Muscle layer of duodenum (tissue), 2 donors: ENCODE measurements at regions not wholly inside any gene's neighbourhood (a gene's known extent, or its start where the extent isn't known, plus 50 kb on each side); places are given as distances from the start of the nearest gene placed in this dataset.

Experiments
- H3K27ac ChIP-seq: one replicate; pipeline ENCODE4 v1.7.0; 2013; ENCODE audit warnings: mild to moderate bottlenecking, low read length
- H3K27me3 ChIP-seq: one replicate; pipeline ENCODE4 v1.7.0; 2013; ENCODE audit warnings: low read depth, mild to moderate bottlenecking, control low read depth, low read length
- H3K36me3 ChIP-seq, 2 donors: one replicate each; pipeline ENCODE4 v1.7.0; 2013; ENCODE audit warnings: low read length in 2 of 2, control low read depth in 1 of 2, mild to moderate bottlenecking in 1 of 2; ENCODE audit not compliant: insufficient read depth in 2 of 2, control insufficient read depth in 1 of 2
- H3K4me1 ChIP-seq, 2 donors: one replicate each; pipeline ENCODE4 v1.7.0; 2013; ENCODE audit warnings: low read length in 2 of 2, mild to moderate bottlenecking in 2 of 2, control low read depth in 1 of 2, moderate library complexity in 1 of 2; ENCODE audit not compliant: insufficient read depth in 2 of 2, control insufficient read depth in 1 of 2
- H3K4me3 ChIP-seq, 2 donors: one replicate each; pipeline ENCODE4 v1.7.0; 2013; ENCODE audit warnings: low read length in 2 of 2, low read depth in 1 of 2, mild to moderate bottlenecking in 1 of 2
- H3K9me3 ChIP-seq, 2 donors: one replicate each; pipeline ENCODE4 v1.7.0; 2013; ENCODE audit warnings: low read length in 2 of 2, control low read depth in 1 of 2, mild to moderate bottlenecking in 1 of 2; ENCODE audit not compliant: control insufficient read depth in 1 of 2
- donor health status: healthy.

DNA sequence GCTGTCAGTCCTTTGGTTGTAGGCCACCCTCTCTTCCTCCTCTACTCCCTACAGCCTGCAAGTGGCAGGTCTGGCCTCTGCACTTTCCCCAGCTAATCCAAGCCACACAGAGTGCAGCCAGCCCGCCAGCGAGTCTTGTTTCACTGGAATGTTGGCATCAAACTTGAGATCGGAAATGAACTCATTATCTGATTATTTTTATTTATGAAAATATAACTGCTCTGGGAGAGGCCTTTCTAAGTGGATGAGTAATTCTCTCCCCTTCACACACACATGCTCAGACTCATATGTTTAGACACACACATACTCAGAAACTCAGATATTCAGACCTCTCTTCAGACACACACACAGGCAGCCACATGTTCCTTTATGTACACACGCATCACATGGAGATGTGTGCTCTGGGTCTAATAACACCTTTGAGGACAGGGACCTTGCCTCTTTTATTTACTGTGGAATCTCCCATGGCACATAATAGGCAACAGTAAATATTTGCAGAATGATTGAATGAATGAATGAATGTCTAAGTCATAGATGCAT, 151.3 kb downstream of the ZFP36L2 start:
- H3K4me1 ChIP-seq, result peaks cover 7 to 21% of the 10 kb centered on the region in 2 donors
- no peaks in the 10 kb centered on the region for H3K27me3 ChIP-seq
- no peaks in the 10 kb centered on the region for H3K36me3 ChIP-seq
- H3K4me3 ChIP-seq, result no peak overlapping the region
- no peaks in the 10 kb centered on the region for H3K9me3 ChIP-seq
- H3K27ac ChIP-seq, result peak overlapping the region; percentile 73

DNA sequence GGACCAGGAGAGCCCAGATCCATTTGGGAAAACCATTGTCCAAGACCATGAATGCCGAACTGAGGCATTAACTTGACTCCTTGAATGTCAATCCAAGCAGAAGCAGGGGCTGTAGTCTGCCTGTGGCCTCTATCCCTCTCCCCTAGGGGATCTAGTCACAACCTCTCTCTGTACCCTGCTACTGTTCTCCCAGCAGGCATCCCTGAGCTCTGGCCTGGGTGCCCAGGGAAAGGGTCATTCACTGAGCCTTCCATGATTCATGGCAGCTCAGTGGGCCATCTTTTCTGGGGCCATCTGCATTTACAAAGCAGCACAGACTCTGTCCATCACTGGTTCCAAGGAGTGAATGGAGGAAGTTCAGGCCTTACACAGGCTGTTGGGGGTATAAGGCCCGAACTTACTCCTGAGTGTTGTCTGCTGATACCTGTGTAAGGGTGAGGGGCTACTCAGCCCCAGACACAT, 151.8 kb downstream of the ZFP36L2 start:
- Histone ChIP-seq H3K27me3 (no peaks in the 10 kb centered on the region), H3K36me3 (no peaks in the 10 kb centered on the region), H3K4me1 (peaks cover 7 to 25% of the 10 kb centered on the region in 2 donors), H3K27ac (peak overlapping the region; percentile 73), H3K9me3 (no peaks in the 10 kb centered on the region), H3K4me3 (no peak overlapping the region)

GRCh38 chr2:43074052-43074451, 152.4 kb downstream of the ZFP36L2 start:
- peak overlapping the region; percentile 73 for H3K27ac ChIP-seq
- H3K9me3 ChIP-seq, result no peaks in the 10 kb centered on the region
- H3K4me1 ChIP-seq, result peaks cover 7 to 25% of the 10 kb centered on the region in 2 donors
- no peaks in the 10 kb centered on the region for H3K36me3 ChIP-seq
- H3K4me3 ChIP-seq, result no peak overlapping the region
- no peaks in the 10 kb centered on the region for H3K27me3 ChIP-seq

GRCh38 chr2:43073401-43073825, 153.0 kb downstream of the ZFP36L2 start:
- Histone ChIP-seq H3K27ac (peak overlapping the region; percentile 73), H3K27me3 (no peaks in the 10 kb centered on the region), H3K9me3 (no peaks in the 10 kb centered on the region), H3K36me3 (no peaks in the 10 kb centered on the region), H3K4me3 (no peak overlapping the region), H3K4me1 (peaks cover 7 to 25% of the 10 kb centered on the region in 2 donors)

DNA sequence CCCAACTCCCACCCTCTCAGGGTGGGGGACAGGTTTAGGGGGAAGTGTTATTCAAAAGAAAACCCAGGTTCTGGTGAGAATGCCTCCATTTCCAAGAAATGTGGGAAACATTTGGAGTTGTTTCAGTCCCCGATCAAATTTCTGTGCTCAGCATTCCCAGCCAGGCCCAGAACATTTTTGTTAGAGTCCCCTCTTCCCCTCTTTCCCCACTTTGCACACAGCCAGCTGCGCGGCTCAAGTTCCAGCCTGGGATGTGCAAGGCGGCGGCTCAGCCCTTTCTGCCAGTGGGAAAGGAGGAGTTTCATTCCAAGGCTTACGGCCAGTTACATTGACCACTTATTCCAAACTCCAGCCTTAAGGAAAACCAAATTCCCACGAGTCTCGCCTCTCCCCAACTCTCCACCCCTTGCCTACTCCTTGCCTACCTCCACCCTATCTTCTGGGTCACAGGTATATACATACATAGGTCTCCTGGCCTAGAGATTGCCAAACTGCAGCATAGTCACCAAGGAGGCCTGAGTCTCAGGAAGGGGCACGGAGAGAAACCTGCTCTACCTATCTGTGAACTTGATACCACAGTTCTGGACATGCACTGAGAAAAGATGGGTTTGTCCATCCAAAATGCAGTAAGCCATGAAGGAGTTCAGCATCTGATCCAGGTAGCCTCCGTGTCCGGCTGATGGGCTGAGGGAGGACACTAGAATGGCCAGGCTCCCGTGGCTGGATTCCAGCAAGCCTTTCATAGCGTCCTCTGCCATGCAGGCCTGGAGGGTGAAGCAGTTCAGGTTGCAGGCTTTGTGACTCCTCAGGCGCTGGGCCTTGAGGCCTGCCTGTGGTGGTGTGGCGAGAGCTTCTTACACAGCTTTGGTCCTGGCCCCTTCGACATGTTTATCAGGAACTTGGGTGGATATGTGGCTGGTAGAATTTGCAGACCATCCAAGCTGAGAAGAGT, 154.5 kb downstream of the ZFP36L2 start:
- H3K27ac ChIP-seq, result peak overlapping the region; percentile 41
- peaks cover 7 to 25% of the 10 kb centered on the region in 2 donors for H3K4me1 ChIP-seq
- H3K27me3 ChIP-seq, result no peaks in the 10 kb centered on the region
- no peak overlapping the region for H3K4me3 ChIP-seq
- H3K9me3 ChIP-seq, result no peaks in the 10 kb centered on the region
- H3K36me3 ChIP-seq, result no peaks in the 10 kb centered on the region

GRCh38 chr2:43070676-43071502, 155.5 kb downstream of the ZFP36L2 start:
- H3K27ac ChIP-seq, result peak overlapping the region; percentile 41
- H3K36me3 ChIP-seq, result no peaks in the 10 kb centered on the region
- no peaks in the 10 kb centered on the region for H3K9me3 ChIP-seq
- no peaks in the 10 kb centered on the region for H3K27me3 ChIP-seq
- peaks cover 7 to 25% of the 10 kb centered on the region in 2 donors for H3K4me1 ChIP-seq
- H3K4me3 ChIP-seq, result no peak overlapping the region

- Histone ChIP-seq H3K9me3 (no peaks in the 10 kb centered on the region), H3K4me1 (peaks cover 0 to 25% of the 10 kb centered on the region in 2 donors), H3K27ac (no peak overlapping the region), H3K36me3 (no peaks in the 10 kb centered on the region), H3K4me3 (no peak overlapping the region), H3K27me3 (no peaks in the 10 kb centered on the region)
Observed at GRCh38 chr2:43070030-43070429, 156.4 kb downstream of the ZFP36L2 start.

- no peak overlapping the region for H3K27ac ChIP-seq
- no peaks in the 10 kb centered on the region for H3K9me3 ChIP-seq
- H3K27me3 ChIP-seq, result no peaks in the 10 kb centered on the region
- no peaks in the 10 kb centered on the region for H3K36me3 ChIP-seq
- H3K4me3 ChIP-seq, result no peak overlapping the region
- H3K4me1 ChIP-seq, result peaks cover 0 to 25% of the 10 kb centered on the region in 2 donors
Observed at GRCh38 chr2:43068631-43069517, 157.5 kb downstream of the ZFP36L2 start.

DNA sequence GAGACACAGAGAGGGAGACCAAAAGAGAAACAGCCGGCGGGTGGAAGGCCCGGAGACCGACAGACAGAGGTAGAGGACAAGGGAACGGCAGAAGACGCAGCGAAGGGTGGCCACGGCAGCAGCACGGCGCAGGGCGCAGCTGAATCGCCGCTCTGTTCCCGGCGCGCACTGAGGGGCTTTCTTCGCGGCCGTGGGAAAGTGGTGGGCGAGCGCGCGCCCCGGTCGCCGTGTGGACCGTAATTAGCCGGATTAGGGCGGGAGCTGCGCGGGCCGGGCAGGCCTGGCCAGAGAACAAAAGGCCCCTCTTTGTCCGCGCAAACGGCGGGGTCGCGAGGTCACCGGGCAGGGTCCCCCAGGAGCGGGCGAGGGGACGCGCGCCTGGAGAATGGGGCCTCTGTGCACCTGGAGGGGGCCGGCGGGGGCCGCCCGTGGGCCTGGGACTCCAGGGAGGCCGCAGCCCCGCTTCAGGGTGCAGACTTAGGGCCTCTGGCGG, 158.3 kb downstream of the ZFP36L2 start:
- Histone ChIP-seq H3K4me3 (no peak overlapping the region), H3K27ac (no peak overlapping the region), H3K4me1 (peaks cover 0 to 25% of the 10 kb centered on the region in 2 donors), H3K36me3 (no peaks in the 10 kb centered on the region), H3K9me3 (no peaks in the 10 kb centered on the region), H3K27me3 (no peaks in the 10 kb centered on the region)

DNA sequence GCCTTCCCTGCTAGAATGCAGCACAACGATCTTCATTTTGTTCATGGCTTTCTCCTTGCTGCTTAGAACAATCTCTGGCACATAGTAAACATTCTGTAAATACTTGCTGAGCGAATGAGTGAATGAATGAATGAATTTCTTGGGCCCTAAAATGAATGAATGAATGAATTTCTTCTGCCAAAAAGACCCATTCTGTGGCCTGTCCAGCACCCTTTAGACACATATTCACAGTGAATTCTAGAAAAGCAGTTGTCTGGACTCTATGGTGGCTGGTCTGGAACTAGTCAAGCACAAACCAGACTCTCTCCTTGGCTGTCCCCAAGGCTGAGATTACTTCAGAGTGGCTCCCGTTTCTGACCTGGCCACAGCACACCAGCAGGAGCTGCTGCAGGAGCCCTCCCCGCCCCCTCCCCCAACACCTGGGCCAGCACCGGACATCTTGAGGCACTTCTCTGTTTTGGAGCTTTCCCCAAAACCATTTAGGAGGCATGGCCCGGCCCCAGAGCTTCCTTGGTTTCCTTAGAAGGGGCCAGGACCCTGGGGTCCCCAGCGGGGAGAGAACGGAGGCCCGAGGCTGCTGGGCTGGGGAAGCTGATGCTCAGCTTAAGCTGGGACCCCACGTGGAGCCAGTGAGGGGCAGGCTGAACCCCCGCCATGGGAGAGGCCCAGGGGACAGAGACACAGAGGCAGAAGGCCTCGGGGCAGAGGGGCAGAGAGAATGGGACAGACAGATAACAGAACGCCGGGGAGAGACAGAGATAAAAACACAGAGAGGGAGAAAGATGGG, 159.0 kb downstream of the ZFP36L2 start:
- H3K36me3 ChIP-seq, result no peaks in the 10 kb centered on the region
- no peaks in the 10 kb centered on the region for H3K27me3 ChIP-seq
- no peak overlapping the region for H3K27ac ChIP-seq
- no peaks in the 10 kb centered on the region for H3K9me3 ChIP-seq
- H3K4me1 ChIP-seq, result peaks cover 0 to 25% of the 10 kb centered on the region in 2 donors
- no peak overlapping the region for H3K4me3 ChIP-seq
